ENCODE measurements at regions not wholly inside any gene's neighbourhood (a gene's known extent, or its start where the extent isn't known, plus 50 kb on each side); places are given as distances from the start of the nearest gene placed in this dataset.

GRCh38 chr2:194264586-194264985, 1392.4 kb upstream of the SLC39A10 start:
- TF ChIP-seq POLR2AphosphoS2 (IDR thresholded peaks at IDR 0.05; ENCODE audit: low read depth, low read length) (no peak), TRIM24 (CRISPR knock-in tag; IDR thresholded peaks at IDR 0.05) (no peak), JUN (CRISPR knock-in tag; IDR thresholded peaks at IDR 0.05) (no peak), CTCF (CRISPR knock-in tag; IDR thresholded peaks at IDR 0.05) (no peak), GLI4 (CRISPR knock-in tag; IDR thresholded peaks at IDR 0.05; ENCODE audit: borderline replicate concordance) (no peak), ASH2L (IDR thresholded peaks at IDR 0.05; ENCODE audit: insufficient read length, low read depth, low read length) (no peak), NFRKB (IDR thresholded peaks at IDR 0.05) (no peak), CAMTA2 (CRISPR knock-in tag; IDR thresholded peaks at IDR 0.05; ENCODE audit: borderline replicate concordance) (no peak), NR2F1 (CRISPR knock-in tag; IDR thresholded peaks at IDR 0.05) (no peak), TBP (CRISPR knock-in tag; IDR thresholded peaks at IDR 0.05) (no peak), USF2 (IDR thresholded peaks at IDR 0.05; ENCODE audit: low read depth, low read length) (no peak), USF2 (CRISPR knock-in tag; IDR thresholded peaks at IDR 0.05; ENCODE audit: borderline replicate concordance) (no peak), ZNF747 (CRISPR knock-in tag; IDR thresholded peaks at IDR 0.05; ENCODE audit: borderline replicate concordance) (no peak), SMAD1 (CRISPR knock-in tag; IDR thresholded peaks at IDR 0.05; ENCODE audit: borderline replicate concordance, low read depth) (no peak)
